ENCODE measurements at regions not wholly inside any gene's neighbourhood (a gene's known extent, or its start where the extent isn't known, plus 50 kb on each side); places are given as distances from the start of the nearest gene placed in this dataset.

- TF ChIP-seq CTCF (IDR thresholded peaks at IDR 0.05): no peak
- TF ChIP-seq POLR2A (IDR thresholded peaks at IDR 0.05): no peak
Observed at GRCh38 chr10:10542477-10542876, 475.2 kb upstream of the CELF2 start.

All from thyroid gland (tissue), 4 donors.